ENCODE measurements at regions not wholly inside any gene's neighbourhood (a gene's known extent, or its start where the extent isn't known, plus 50 kb on each side); places are given as distances from the start of the nearest gene placed in this dataset.

GRCh38 chr5:103360475-103360874, 101.9 kb downstream of the MACIR start:
- no peaks in the 10 kb centered on the region for H3K4me1 ChIP-seq (ENCODE audit: insufficient read depth, low read length, severe bottlenecking)

GRCh38 chr5:103358305-103358995, 99.9 kb downstream of the MACIR start:
- no peaks in the 10 kb centered on the region for H3K9me2 ChIP-seq (ENCODE audit: low read depth, low read length)
- no peak overlapping the region for H3K4me3 ChIP-seq (ENCODE audit: low read depth, low read length, poor library complexity, severe bottlenecking)
- H3K4me1 ChIP-seq (ENCODE audit: insufficient read depth, low read length, severe bottlenecking): no peaks in the 10 kb centered on the region
- H3K27me3 ChIP-seq (ENCODE audit: insufficient read depth, low read length): no peaks in the 10 kb centered on the region
- H3K9ac ChIP-seq (ENCODE audit: low read length): no peak overlapping the region
- no peaks in the 10 kb centered on the region for H3K79me2 ChIP-seq (ENCODE audit: insufficient read depth, low read length)
- no peaks in the 10 kb centered on the region for H3K36me3 ChIP-seq (ENCODE audit: insufficient read depth, low read length)
- H3F3A ChIP-seq (ENCODE audit: insufficient read depth, low read length): no peaks in the 10 kb centered on the region
- H3K4me2 ChIP-seq (ENCODE audit: low read length): no peak overlapping the region
- TF ChIP-seq CTCF (IDR thresholded peaks at IDR 0.05; ENCODE audit: low read length): no peak
- no peak for TF ChIP-seq EZH2 (IDR thresholded peaks at IDR 0.05; ENCODE audit: borderline replicate concordance, low read length)
- no peaks in the 10 kb centered on the region for H4K20me1 ChIP-seq (ENCODE audit: insufficient read depth, low read length)
- H3K9me3 ChIP-seq (ENCODE audit: low read length): no peaks in the 10 kb centered on the region
- H2AFZ ChIP-seq (ENCODE audit: low read length): no peak overlapping the region
- H3K27ac ChIP-seq (ENCODE audit: low read depth, low read length, poor library complexity, severe bottlenecking): no peak overlapping the region

More at GRCh38 chr5:103360475-103360874, 101.9 kb downstream of the MACIR start:
- no peak overlapping the region for H3K27ac ChIP-seq (ENCODE audit: low read depth, low read length, poor library complexity, severe bottlenecking)
- H3K27me3 ChIP-seq (ENCODE audit: insufficient read depth, low read length): no peaks in the 10 kb centered on the region
- no peaks in the 10 kb centered on the region for H3K79me2 ChIP-seq (ENCODE audit: insufficient read depth, low read length)
- no peak overlapping the region for H2AFZ ChIP-seq (ENCODE audit: low read length)
- H3K4me2 ChIP-seq (ENCODE audit: low read length): no peak overlapping the region
- H3K9me3 ChIP-seq (ENCODE audit: low read length): no peaks in the 10 kb centered on the region
- H3F3A ChIP-seq (ENCODE audit: insufficient read depth, low read length): no peaks in the 10 kb centered on the region
- no peaks in the 10 kb centered on the region for H4K20me1 ChIP-seq (ENCODE audit: insufficient read depth, low read length)
- H3K9ac ChIP-seq (ENCODE audit: low read length): no peak overlapping the region
- H3K36me3 ChIP-seq (ENCODE audit: insufficient read depth, low read length): no peaks in the 10 kb centered on the region
- H3K9me2 ChIP-seq (ENCODE audit: low read depth, low read length): no peaks in the 10 kb centered on the region
- H3K4me3 ChIP-seq (ENCODE audit: low read depth, low read length, poor library complexity, severe bottlenecking): no peak overlapping the region
- TF ChIP-seq EZH2 (IDR thresholded peaks at IDR 0.05; ENCODE audit: borderline replicate concordance, low read length) (no peak), CTCF (IDR thresholded peaks at IDR 0.05; ENCODE audit: low read length) (no peak)

GRCh38 chr5:103357636-103358035, 99.1 kb downstream of the MACIR start:
- no peaks in the 10 kb centered on the region for H4K20me1 ChIP-seq (ENCODE audit: insufficient read depth, low read length)
- TF ChIP-seq CTCF (IDR thresholded peaks at IDR 0.05; ENCODE audit: low read length): no peak
- no peak for TF ChIP-seq EZH2 (IDR thresholded peaks at IDR 0.05; ENCODE audit: borderline replicate concordance, low read length)
- H3K9me3 ChIP-seq (ENCODE audit: low read length): no peaks in the 10 kb centered on the region
- no peaks in the 10 kb centered on the region for H3K9me2 ChIP-seq (ENCODE audit: low read depth, low read length)
- no peak overlapping the region for H3K4me2 ChIP-seq (ENCODE audit: low read length)
- no peak overlapping the region for H3K4me3 ChIP-seq (ENCODE audit: low read depth, low read length, poor library complexity, severe bottlenecking)
- H3K27ac ChIP-seq (ENCODE audit: low read depth, low read length, poor library complexity, severe bottlenecking): no peak overlapping the region
- no peaks in the 10 kb centered on the region for H3K4me1 ChIP-seq (ENCODE audit: insufficient read depth, low read length, severe bottlenecking)
- no peaks in the 10 kb centered on the region for H3K36me3 ChIP-seq (ENCODE audit: insufficient read depth, low read length)
- no peaks in the 10 kb centered on the region for H3K27me3 ChIP-seq (ENCODE audit: insufficient read depth, low read length)
- no peaks in the 10 kb centered on the region for H3F3A ChIP-seq (ENCODE audit: insufficient read depth, low read length)
- H3K79me2 ChIP-seq (ENCODE audit: insufficient read depth, low read length): no peaks in the 10 kb centered on the region
- no peak overlapping the region for H2AFZ ChIP-seq (ENCODE audit: low read length)
- H3K9ac ChIP-seq (ENCODE audit: low read length): no peak overlapping the region

Measured in OCI-LY1 (cell line).